HepG2 (cell line): ENCODE measurements at regions not wholly inside any gene's neighbourhood (a gene's known extent, or its start where the extent isn't known, plus 50 kb on each side); places are given as distances from the start of the nearest gene placed in this dataset.

Source experiments
- ATF1 ChIP-seq: IDR thresholded peaks from 2 replicates; pipeline ENCODE4 v1.6.1; 2016; ENCODE audit warnings: mild to moderate bottlenecking, control low read depth
- CC2D1A ChIP-seq: sonication (generic); formaldehyde crosslinking; IDR thresholded peaks from 2 replicates; pipeline ENCODE4 v1.8.1; 2023; ENCODE audit warnings: mild to moderate bottlenecking, missing genetic modification reagents
- CTCF ChIP-seq: sonication (generic); formaldehyde crosslinking; IDR thresholded peaks from 2 replicates; pipeline ENCODE4 v1.5.0; 2020; ENCODE audit warnings: mild to moderate bottlenecking, missing genetic modification reagents, moderate library complexity
- MYC ChIP-seq: sonication (generic); formaldehyde crosslinking; IDR thresholded peaks from 2 replicates; pipeline ENCODE4 v1.9.0; 2021; ENCODE audit warnings: missing genetic modification reagents, borderline replicate concordance
- NFKB2 ChIP-seq: sonication (generic); formaldehyde crosslinking; IDR thresholded peaks from 2 replicates; pipeline ENCODE4 v1.4.0; 2020; ENCODE audit warnings: missing genetic modification reagents, borderline replicate concordance
- NR2C2 ChIP-seq: sonication (generic); formaldehyde crosslinking; IDR thresholded peaks from 2 replicates; pipeline ENCODE4 v1.4.0; 2020; ENCODE audit warnings: missing genetic modification reagents, mild to moderate bottlenecking, moderate library complexity, borderline replicate concordance
- NR2F1 ChIP-seq, 2 experiments: fragments of 450-650 bp in 1 of 2; formaldehyde crosslinking in 1 of 2; IDR thresholded peaks; 2 replicates each; pipeline versions ENCODE4 v1.5.0 to v1.6.1; 2016 to 2020; ENCODE audit warnings: mild to moderate bottlenecking in 1 of 2, missing compliant biosample characterization in 1 of 2, missing genetic modification reagents in 1 of 2, moderate library complexity in 1 of 2
- POGZ ChIP-seq: sonication (generic); formaldehyde crosslinking; IDR thresholded peaks from 2 replicates; pipeline ENCODE4 v1.4.0; 2020; ENCODE audit warnings: mild to moderate bottlenecking, missing genetic modification reagents
- RAD21 ChIP-seq: fragments of 450-650 bp; formaldehyde crosslinking; IDR thresholded peaks from 2 replicates; pipeline ENCODE4 v1.5.0; 2020; ENCODE audit warnings: mild to moderate bottlenecking
- RAD51 ChIP-seq: fragments of 450-650 bp; IDR thresholded peaks from 2 replicates; pipeline ENCODE4 v1.6.1; 2016; ENCODE audit warnings: borderline replicate concordance
- REST ChIP-seq, 2 experiments: IDR thresholded peaks; 2 replicates each; pipeline ENCODE4 v1.6.1; 2011 to 2012; ENCODE audit warnings: low read length in 2 of 2, borderline replicate concordance in 1 of 2, low read depth in 1 of 2, mild to moderate bottlenecking in 1 of 2, moderate library complexity in 1 of 2
- YY1 ChIP-seq: IDR thresholded peaks from 2 replicates; pipeline ENCODE4 v1.6.1; 2011; ENCODE audit warnings: low read length, low read depth, moderate library complexity, mild to moderate bottlenecking; ENCODE audit not compliant: insufficient read depth, insufficient replicate concordance
- ZNF276 ChIP-seq: sonication (generic); formaldehyde crosslinking; IDR thresholded peaks from 2 replicates; pipeline ENCODE4 v1.4.0; 2020; ENCODE audit warnings: mild to moderate bottlenecking, low read depth, missing genetic modification reagents

GRCh38 chr9:126217797-126218196 lies 108.8 kb upstream of the MVB12B start:
- no peak for TF ChIP-seq YY1
- TF ChIP-seq CTCF = no peak
- TF ChIP-seq POGZ = no peak
- no peak for TF ChIP-seq RAD51
- no peak for TF ChIP-seq NR2F1 (CRISPR knock-in tag; IDR thresholded peaks at IDR 0.05)
- TF ChIP-seq RAD21 (CRISPR knock-in tag) = no peak
- TF ChIP-seq MYC (CRISPR knock-in tag) = no peak
- no peak for TF ChIP-seq NR2C2 (CRISPR knock-in tag)
- TF ChIP-seq ZNF276 (CRISPR knock-in tag) = no peak
- no peak for TF ChIP-seq NFKB2 (CRISPR knock-in tag)
- TF ChIP-seq REST (IDR thresholded peaks at IDR 0.05; ENCODE audit: borderline replicate concordance in 1 of 2, low read depth in 1 of 2, low read length in 2 of 2) = no peak
- no peak for TF ChIP-seq ATF1 (CRISPR knock-in tag)
- no peak for TF ChIP-seq CC2D1A (CRISPR knock-in tag)
